SJCRH30 (cell line): ENCODE measurements at regions not wholly inside any gene's neighbourhood (a gene's known extent, or its start where the extent isn't known, plus 50 kb on each side); places are given as distances from the start of the nearest gene placed in this dataset.
A peak's percentile ranks its signal among the peaks of the same experiment; 100 is the strongest.
"Not testable (repeated sequence)": the region's sequence is repeated elsewhere in the genome, so short reads cannot be mapped to it uniquely, and the experiment has no call there.

Source experiments
- DNase-seq, 2 experiments: peaks; one replicate each; pipeline ENCODE4 v3.0.0-alpha.2; 2015 to 2020
- H3K27ac ChIP-seq: fragments of 250-450 bp; sonication (Bioruptor Pico); 2 replicates; pipeline ENCODE4 v1.5.1; 2020; ENCODE audit warnings: mild to moderate bottlenecking, moderate library complexity
- H3K27me3 ChIP-seq: fragments of 250-450 bp; sonication (Bioruptor Pico); 2 replicates; pipeline ENCODE4 v1.5.1; 2020; ENCODE audit warnings: mild to moderate bottlenecking, moderate library complexity
- H3K36me3 ChIP-seq: fragments of 250-450 bp; sonication (Bioruptor Pico); 2 replicates; pipeline ENCODE4 v1.5.1; 2020; ENCODE audit warnings: mild to moderate bottlenecking, moderate library complexity
- H3K4me1 ChIP-seq: fragments of 250-450 bp; sonication (Bioruptor Pico); 2 replicates; pipeline ENCODE4 v1.5.1; 2020; ENCODE audit warnings: mild to moderate bottlenecking, moderate library complexity
- H3K4me3 ChIP-seq: fragments of 250-450 bp; sonication (Bioruptor Pico); 2 replicates; pipeline ENCODE4 v1.5.1; 2020; ENCODE audit warnings: mild to moderate bottlenecking, moderate library complexity
- H3K9me3 ChIP-seq: fragments of 250-450 bp; sonication (Bioruptor Pico); replicated peaks from 2 replicates; pipeline ENCODE4 v1.5.1; 2020; ENCODE audit warnings: mild to moderate bottlenecking, moderate library complexity

- H3K4me1 ChIP-seq: no peaks in the 10 kb centered on the region
- peak in 1 of 2 experiments; percentile 11 for DNase-seq
- no peaks in the 10 kb centered on the region for H3K27me3 ChIP-seq
- H3K36me3 ChIP-seq: no peaks in the 10 kb centered on the region
- H3K9me3 ChIP-seq: no peaks in the 10 kb centered on the region
- no peak overlapping the region for H3K4me3 ChIP-seq
- no peak overlapping the region for H3K27ac ChIP-seq
Observed at GRCh38 chr4:45550766-45551366, 573.0 kb downstream of the GABRG1 start.

- no peak for DNase-seq
- Histone ChIP-seq H3K27ac (no peak overlapping the region), H3K4me3 (no peak overlapping the region), H3K27me3 (no peaks in the 10 kb centered on the region), H3K4me1 (no peaks in the 10 kb centered on the region), H3K9me3 (no peaks in the 10 kb centered on the region), H3K36me3 (no peaks in the 10 kb centered on the region)
Observed at GRCh38 chr4:45539142-45539814, 584.6 kb downstream of the GABRG1 start.

GRCh38 chr4:45530498-45530897, 593.4 kb downstream of the GABRG1 start:
- DNase-seq: no peak
- no peak overlapping the region for H3K27ac ChIP-seq
- no peaks in the 10 kb centered on the region for H3K36me3 ChIP-seq
- no peak overlapping the region for H3K4me3 ChIP-seq
- no peaks in the 10 kb centered on the region for H3K27me3 ChIP-seq
- no peaks in the 10 kb centered on the region for H3K9me3 ChIP-seq
- H3K4me1 ChIP-seq: no peaks in the 10 kb centered on the region

- Histone ChIP-seq H3K27ac (no peak overlapping the region), H3K36me3 (no peaks in the 10 kb centered on the region), H3K4me1 (no peaks in the 10 kb centered on the region), H3K9me3 (no peaks in the 10 kb centered on the region), H3K4me3 (no peak overlapping the region), H3K27me3 (no peaks in the 10 kb centered on the region)
- DNase-seq: no peak
Observed at GRCh38 chr4:45527160-45527559, 596.7 kb downstream of the GABRG1 start.

- Histone ChIP-seq H3K27me3 (no peaks in the 10 kb centered on the region), H3K27ac (no peak overlapping the region), H3K9me3 (no peaks in the 10 kb centered on the region), H3K36me3 (no peaks in the 10 kb centered on the region), H3K4me1 (no peaks in the 10 kb centered on the region), H3K4me3 (no peak overlapping the region)
- peak in 1 of 2 experiments; percentile 6 for DNase-seq
Observed at GRCh38 chr4:45518832-45519231, 605.0 kb downstream of the GABRG1 start.

GRCh38 chr4:45502471-45502870, 621.4 kb downstream of the GABRG1 start:
- no peaks in the 10 kb centered on the region for H3K36me3 ChIP-seq
- H3K4me1 ChIP-seq: no peaks in the 10 kb centered on the region
- H3K27me3 ChIP-seq: no peaks in the 10 kb centered on the region
- H3K4me3 ChIP-seq: no peak overlapping the region
- DNase-seq: no peak
- no peak overlapping the region for H3K27ac ChIP-seq
- no peaks in the 10 kb centered on the region for H3K9me3 ChIP-seq

- Histone ChIP-seq H3K4me1 (peaks cover 5% of the 10 kb centered on the region; the same call in 1 of the 2 replicates), H3K9me3 (no peaks in the 10 kb centered on the region), H3K27me3 (no peaks in the 10 kb centered on the region), H3K36me3 (no peaks in the 10 kb centered on the region), H3K4me3 (no peak overlapping the region), H3K27ac (no peak overlapping the region)
- no peak for DNase-seq
Observed at GRCh38 chr4:45484740-45485139, 639.1 kb downstream of the GABRG1 start.

- Histone ChIP-seq H3K9me3 (no peaks in the 10 kb centered on the region), H3K27ac (no peak overlapping the region), H3K4me1 (peaks cover 5% of the 10 kb centered on the region; the same call in 1 of the 2 replicates), H3K36me3 (no peaks in the 10 kb centered on the region), H3K27me3 (no peaks in the 10 kb centered on the region), H3K4me3 (no peak overlapping the region)
- DNase-seq: no peak
Observed at GRCh38 chr4:45482346-45482745, 641.5 kb downstream of the GABRG1 start.

- Histone ChIP-seq H3K27ac (no peak overlapping the region), H3K9me3 (no peaks in the 10 kb centered on the region), H3K4me3 (no peak overlapping the region)
Observed at GRCh38 chr4:45477311-45477733, 646.5 kb downstream of the GABRG1 start.

GRCh38 chr4:45475548-45475947, 648.3 kb downstream of the GABRG1 start:
- peak; percentile 8 to 28 for DNase-seq
- Histone ChIP-seq H3K36me3 (no peaks in the 10 kb centered on the region), H3K4me1 (peaks cover 4% of the 10 kb centered on the region; the same call in 1 of the 2 replicates), H3K27me3 (no peaks in the 10 kb centered on the region), H3K27ac (no peak overlapping the region), H3K9me3 (no peaks in the 10 kb centered on the region), H3K4me3 (no peak overlapping the region)

More at GRCh38 chr4:45477311-45477733, 646.5 kb downstream of the GABRG1 start:
- no peaks in the 10 kb centered on the region for H3K27me3 ChIP-seq
- H3K36me3 ChIP-seq: no peaks in the 10 kb centered on the region
- DNase-seq: no peak
- peaks cover 5% of the 10 kb centered on the region; the same call in 1 of the 2 replicates for H3K4me1 ChIP-seq

GRCh38 chr4:45472490-45472889, 651.4 kb downstream of the GABRG1 start:
- DNase-seq: no peak
- Histone ChIP-seq H3K9me3 (no peaks in the 10 kb centered on the region), H3K4me3 (no peak overlapping the region), H3K36me3 (no peaks in the 10 kb centered on the region), H3K27me3 (no peaks in the 10 kb centered on the region), H3K4me1 (no peaks in the 10 kb centered on the region), H3K27ac (no peak overlapping the region)

GRCh38 chr4:45471335-45471734, 652.5 kb downstream of the GABRG1 start:
- H3K4me3 ChIP-seq: no peak overlapping the region
- no peaks in the 10 kb centered on the region for H3K9me3 ChIP-seq
- H3K36me3 ChIP-seq: no peaks in the 10 kb centered on the region
- no peaks in the 10 kb centered on the region for H3K4me1 ChIP-seq
- no peak for DNase-seq
- H3K27ac ChIP-seq: no peak overlapping the region
- no peaks in the 10 kb centered on the region for H3K27me3 ChIP-seq

GRCh38 chr4:45467157-45467556, 656.7 kb downstream of the GABRG1 start:
- Histone ChIP-seq H3K4me1 (no peaks in the 10 kb centered on the region), H3K27ac (no peak overlapping the region), H3K9me3 (no peaks in the 10 kb centered on the region), H3K4me3 (no peak overlapping the region), H3K27me3 (no peaks in the 10 kb centered on the region), H3K36me3 (no peaks in the 10 kb centered on the region)
- no peak for DNase-seq

- not testable (repeated sequence) for H3K9me3 ChIP-seq, H3K4me1 ChIP-seq, H3K4me3 ChIP-seq, DNase-seq, H3K27ac ChIP-seq, H3K27me3 ChIP-seq, H3K36me3 ChIP-seq
Observed at GRCh38 chr4:45460157-45460556, 663.7 kb downstream of the GABRG1 start.

- Histone ChIP-seq H3K4me3 (no peak overlapping the region), H3K36me3 (no peaks in the 10 kb centered on the region), H3K9me3 (no peaks in the 10 kb centered on the region), H3K27ac (no peak overlapping the region), H3K27me3 (no peaks in the 10 kb centered on the region), H3K4me1 (no peaks in the 10 kb centered on the region)
- DNase-seq: no peak
Observed at GRCh38 chr4:45455217-45455616, 668.6 kb downstream of the GABRG1 start.
